Neural cell (in vitro differentiated cells): ENCODE measurements at regions not wholly inside any gene's neighbourhood (a gene's known extent, or its start where the extent isn't known, plus 50 kb on each side); places are given as distances from the start of the nearest gene placed in this dataset.

Source experiments
- H2AFZ ChIP-seq: fragments of 200-600, 300-800 bp; sonication (generic), shearing (Covaris generic); 2 replicates; pipeline ENCODE4 v1.6.0; 2014; ENCODE audit warnings: low read depth, mild to moderate bottlenecking, antibody characterized with exemption, low read length, moderate library complexity
- H3F3A ChIP-seq: fragments of 200-600 bp; shearing (Covaris generic); 2 replicates; pipeline ENCODE4 v1.6.1; 2016; ENCODE audit warnings: mild to moderate bottlenecking, moderate library complexity, mixed read lengths, antibody characterized with exemption, low read length; ENCODE audit not compliant: insufficient read depth, poor library complexity, severe bottlenecking
- H3K27ac ChIP-seq: fragments of 200-600, 300-800 bp; sonication (generic), shearing (Covaris generic); 2 replicates; pipeline ENCODE4 v1.5.1; 2014; ENCODE audit warnings: mild to moderate bottlenecking, low read length, moderate library complexity
- H3K27me3 ChIP-seq: fragments of 300-800, 200-600 bp; sonication (generic), shearing (Covaris generic); 2 replicates; pipeline ENCODE4 v1.6.0; 2014; ENCODE audit warnings: mild to moderate bottlenecking, low read depth, low read length, moderate library complexity; ENCODE audit not compliant: insufficient read depth
- H3K36me3 ChIP-seq: fragments of 300-800, 200-600 bp; sonication (generic), shearing (Covaris generic); 2 replicates; pipeline ENCODE4 v1.5.1; 2014; ENCODE audit warnings: mild to moderate bottlenecking, antibody characterized with exemption, low read length, moderate library complexity; ENCODE audit not compliant: insufficient read depth
- H3K4me2 ChIP-seq: fragments of 300-800, 200-600 bp; sonication (generic), shearing (Covaris generic); 2 replicates; pipeline ENCODE4 v1.6.0; 2014; ENCODE audit warnings: mild to moderate bottlenecking, low read length
- H3K4me3 ChIP-seq: fragments of 300-800, 200-600 bp; sonication (generic), shearing (Covaris generic); 2 replicates; pipeline ENCODE4 v1.5.1; 2014; ENCODE audit warnings: mild to moderate bottlenecking, low read length, moderate library complexity
- H3K79me2 ChIP-seq: fragments of 200-600 bp; shearing (Covaris generic); replicated peaks from 2 replicates; pipeline ENCODE4 v1.6.0; 2014; ENCODE audit warnings: mild to moderate bottlenecking, low read length, moderate library complexity; ENCODE audit not compliant: insufficient read depth
- H3K9ac ChIP-seq: fragments of 300-800, 200-600 bp; sonication (generic), shearing (Covaris generic); 2 replicates; pipeline ENCODE4 v1.6.1; 2016; ENCODE audit warnings: mild to moderate bottlenecking, low read length, mixed read lengths
- H3K9me2 ChIP-seq: fragments of 200-600 bp; shearing (Covaris generic); 2 replicates; pipeline ENCODE4 v1.6.1; 2016; ENCODE audit warnings: mild to moderate bottlenecking, low read length, mixed read lengths; ENCODE audit not compliant: insufficient read depth
- H3K9me3 ChIP-seq: fragments of 200-600, 300-800 bp; sonication (generic), shearing (Covaris generic); 2 replicates; pipeline ENCODE4 v1.6.1; 2016; ENCODE audit warnings: mild to moderate bottlenecking, mixed run types, low read length, moderate library complexity, mixed read lengths
- H4K20me1 ChIP-seq: fragments of 200-600 bp; shearing (Covaris generic); 2 replicates; pipeline ENCODE4 v1.6.1; 2016; ENCODE audit warnings: mild to moderate bottlenecking, mixed run types; ENCODE audit not compliant: insufficient read depth
- CTCF ChIP-seq: fragments of 450-650 bp; IDR thresholded peaks from 2 replicates; pipeline ENCODE4 v1.5.1; 2014; ENCODE audit warnings: antibody characterized with exemption, mild to moderate bottlenecking, moderate library complexity; ENCODE audit not compliant: poor library complexity, severe bottlenecking
- EP300 ChIP-seq: fragments of 450-650 bp; conservative IDR thresholded peaks from 2 replicates; pipeline ENCODE4 v1.6.1; 2014; ENCODE audit warnings: antibody characterized with exemption, mild to moderate bottlenecking, moderate library complexity; ENCODE audit not compliant: poor library complexity, severe bottlenecking
- EZH2 ChIP-seq: fragments of 200-600, 300-800 bp; shearing (Covaris generic), sonication (generic); IDR thresholded peaks from 2 replicates; pipeline ENCODE4 v1.6.1; 2014; ENCODE audit warnings: antibody characterized with exemption, low read length, borderline replicate concordance, mild to moderate bottlenecking; ENCODE audit not compliant: insufficient read depth, poor library complexity, severe bottlenecking
- MXI1 ChIP-seq: fragments of 450-650 bp; conservative IDR thresholded peaks from 2 replicates; pipeline ENCODE4 v1.6.1; 2014; ENCODE audit warnings: antibody characterized with exemption, mild to moderate bottlenecking; ENCODE audit not compliant: poor library complexity, severe bottlenecking
- POLR2AphosphoS5 ChIP-seq: IDR thresholded peaks from 2 replicates; pipeline ENCODE4 v1.6.1; 2012
- RAD21 ChIP-seq: fragments of 450-650 bp; conservative IDR thresholded peaks from 2 replicates; pipeline ENCODE4 v1.6.1; 2014; ENCODE audit warnings: antibody characterized with exemption, mild to moderate bottlenecking, moderate library complexity
- REST ChIP-seq: IDR thresholded peaks from 2 replicates; pipeline ENCODE4 v1.6.1; 2012; ENCODE audit warnings: borderline replicate concordance
- SMC3 ChIP-seq: fragments of 450-650 bp; conservative IDR thresholded peaks from 2 replicates; pipeline ENCODE4 v1.6.1; 2014; ENCODE audit warnings: antibody characterized with exemption, mild to moderate bottlenecking, moderate library complexity; ENCODE audit not compliant: poor library complexity
- TAF1 ChIP-seq: IDR thresholded peaks from 2 replicates; pipeline ENCODE4 v1.6.1; 2012; ENCODE audit warnings: low read depth

GRCh38 chr6:169890049-169890448 lies 138.6 kb downstream of the ERMARD start:
- Histone ChIP-seq H3K27ac (no peak overlapping the region), H3K36me3 (no peaks in the 10 kb centered on the region), H3K9me2 (no peaks in the 10 kb centered on the region), H4K20me1 (no peaks in the 10 kb centered on the region), H2AFZ (no peak overlapping the region), H3K27me3 (no peaks in the 10 kb centered on the region), H3F3A (no peaks in the 10 kb centered on the region), H3K9me3 (no peaks in the 10 kb centered on the region), H3K79me2 (no peaks in the 10 kb centered on the region), H3K9ac (no peak overlapping the region), H3K4me2 (no peak overlapping the region), H3K4me3 (no peak overlapping the region)
- no peak for TF ChIP-seq EP300
- no peak for TF ChIP-seq SMC3
- TF ChIP-seq POLR2AphosphoS5 = no peak
- TF ChIP-seq TAF1 = no peak
- no peak for TF ChIP-seq MXI1
- TF ChIP-seq CTCF = no peak

GRCh38 chr6:169887529-169888140 lies 136.2 kb downstream of the ERMARD start:
- no peaks in the 10 kb centered on the region for H3K36me3 ChIP-seq
- no peak overlapping the region for H2AFZ ChIP-seq
- H3K27me3 ChIP-seq = no peaks in the 10 kb centered on the region
- TF ChIP-seq POLR2AphosphoS5 = no peak
- TF ChIP-seq EP300 = no peak
- TF ChIP-seq EZH2 = no peak
- TF ChIP-seq RAD21 = no peak
- no peak for TF ChIP-seq TAF1
- TF ChIP-seq REST = no peak
- no peak for TF ChIP-seq CTCF
- H3K27ac ChIP-seq = no peak overlapping the region
- no peaks in the 10 kb centered on the region for H3K79me2 ChIP-seq
- no peak overlapping the region for H3K4me3 ChIP-seq
- no peak overlapping the region for H3K4me2 ChIP-seq
- no peaks in the 10 kb centered on the region for H4K20me1 ChIP-seq
- H3K9me3 ChIP-seq = no peaks in the 10 kb centered on the region
- no peak overlapping the region for H3K9ac ChIP-seq
- no peaks in the 10 kb centered on the region for H3F3A ChIP-seq
- H3K9me2 ChIP-seq = no peaks in the 10 kb centered on the region
